ENCODE measurements at regions not wholly inside any gene's neighbourhood (a gene's known extent, or its start where the extent isn't known, plus 50 kb on each side); places are given as distances from the start of the nearest gene placed in this dataset.

DNA sequence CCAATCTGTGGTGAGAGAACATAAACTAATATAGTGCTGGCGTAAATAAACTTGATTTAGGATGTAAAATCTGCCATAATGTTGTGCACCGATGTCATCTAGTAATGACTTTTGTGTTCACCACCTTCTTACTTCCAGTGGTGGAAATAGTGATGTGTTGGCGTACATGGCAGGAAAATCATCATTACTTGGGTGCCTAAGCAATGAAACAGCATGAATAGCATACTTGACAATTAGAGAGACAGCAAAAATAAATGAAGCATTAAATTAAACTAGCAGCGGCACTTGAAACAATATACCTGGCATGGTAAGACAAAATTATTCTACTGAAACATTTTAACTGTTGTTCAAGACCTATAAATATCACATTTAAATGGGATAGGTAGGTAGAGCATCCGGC, 73.2 kb upstream of the DSC1 start:
- TF ChIP-seq, protein P1, sequence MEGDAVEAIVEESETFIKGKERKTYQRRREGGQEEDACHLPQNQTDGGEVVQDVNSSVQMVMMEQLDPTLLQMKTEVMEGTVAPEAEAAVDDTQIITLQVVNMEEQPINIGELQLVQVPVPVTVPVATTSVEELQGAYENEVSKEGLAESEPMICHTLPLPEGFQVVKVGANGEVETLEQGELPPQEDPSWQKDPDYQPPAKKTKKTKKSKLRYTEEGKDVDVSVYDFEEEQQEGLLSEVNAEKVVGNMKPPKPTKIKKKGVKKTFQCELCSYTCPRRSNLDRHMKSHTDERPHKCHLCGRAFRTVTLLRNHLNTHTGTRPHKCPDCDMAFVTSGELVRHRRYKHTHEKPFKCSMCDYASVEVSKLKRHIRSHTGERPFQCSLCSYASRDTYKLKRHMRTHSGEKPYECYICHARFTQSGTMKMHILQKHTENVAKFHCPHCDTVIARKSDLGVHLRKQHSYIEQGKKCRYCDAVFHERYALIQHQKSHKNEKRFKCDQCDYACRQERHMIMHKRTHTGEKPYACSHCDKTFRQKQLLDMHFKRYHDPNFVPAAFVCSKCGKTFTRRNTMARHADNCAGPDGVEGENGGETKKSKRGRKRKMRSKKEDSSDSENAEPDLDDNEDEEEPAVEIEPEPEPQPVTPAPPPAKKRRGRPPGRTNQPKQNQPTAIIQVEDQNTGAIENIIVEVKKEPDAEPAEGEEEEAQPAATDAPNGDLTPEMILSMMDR (IDR thresholded peaks at IDR 0.05; ENCODE audit: low read depth, low read length, missing control alignments): no peak
- DNase-seq (ENCODE audit: low read depth): no peak
- H3K4me3 ChIP-seq (ENCODE audit: low read depth, low read length): no peak overlapping the region

DNA sequence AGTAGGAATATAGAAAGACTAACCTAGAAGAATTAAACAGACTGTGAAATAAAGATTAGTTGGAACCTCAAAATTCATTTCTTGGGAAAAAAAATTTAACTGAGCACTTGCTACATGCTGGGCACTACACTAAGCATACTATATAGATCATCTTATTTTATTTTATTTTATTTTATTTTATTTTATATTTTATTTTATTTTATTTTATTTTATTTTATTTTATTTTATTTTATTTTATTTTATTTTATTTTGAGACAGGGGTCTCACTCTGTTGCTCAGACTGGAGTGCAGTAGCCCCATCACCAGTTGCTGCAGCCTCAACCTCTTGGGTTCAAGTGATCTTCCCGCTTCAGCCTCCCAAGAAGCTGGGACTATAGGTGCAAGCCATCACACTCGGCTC, 74.5 kb upstream of the DSC1 start:
- DNase-seq (ENCODE audit: low read depth): no peak
- no peak overlapping the region for H3K4me3 ChIP-seq (ENCODE audit: low read depth, low read length)
- TF ChIP-seq, protein P1 (IDR thresholded peaks at IDR 0.05; ENCODE audit: low read depth, low read length, missing control alignments): no peak

DNA sequence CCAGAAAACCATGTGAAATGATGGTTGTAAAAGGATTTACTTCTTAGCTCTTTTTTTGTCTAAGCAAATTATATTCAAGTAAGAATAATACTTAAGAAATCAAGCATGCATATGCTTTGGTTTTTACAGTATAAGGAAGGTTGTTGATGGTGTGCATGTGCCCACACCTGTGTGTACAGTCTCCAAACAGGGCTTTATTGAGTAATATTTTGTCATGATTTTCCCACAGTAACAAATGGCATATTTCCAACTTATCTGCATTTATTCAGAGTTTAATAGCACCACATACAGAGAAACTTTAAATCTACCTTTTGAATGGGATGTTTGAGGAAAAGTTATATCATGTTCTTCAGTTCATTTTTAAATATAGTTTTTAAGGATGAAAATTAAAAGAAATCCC, 76.5 kb upstream of the DSG1 start:
- no peak for DNase-seq (ENCODE audit: low read depth)
- no peak overlapping the region for H3K4me3 ChIP-seq (ENCODE audit: low read depth, low read length)
- TF ChIP-seq, protein P1 (IDR thresholded peaks at IDR 0.05; ENCODE audit: low read depth, low read length, missing control alignments): no peak

DNA sequence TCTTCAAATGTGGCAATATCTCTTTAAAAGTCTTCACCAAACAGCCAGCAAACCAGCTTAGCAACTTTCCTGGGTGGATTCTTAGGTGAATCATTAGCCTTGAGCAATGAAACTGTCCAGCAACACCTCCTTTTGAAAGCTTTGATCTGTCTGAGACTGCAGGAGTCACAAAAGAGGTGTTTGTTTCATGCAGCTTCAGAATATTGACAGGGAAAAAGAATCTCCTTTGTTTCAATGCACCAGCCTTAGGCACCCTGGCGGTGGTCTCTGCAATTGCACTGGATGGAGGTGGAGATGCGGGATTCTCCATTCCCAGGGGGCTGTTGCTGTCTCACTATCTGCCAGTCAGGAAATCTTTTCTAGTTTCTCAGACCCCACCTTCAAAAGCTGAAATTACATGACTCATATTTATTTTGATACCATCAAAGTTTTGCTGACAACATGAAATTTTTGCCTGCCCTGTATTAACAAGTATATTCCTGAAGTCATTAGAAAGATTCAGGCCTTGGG, 76.0 kb upstream of the DSG1 start:
- DNase-seq (ENCODE audit: low read depth): no peak
- no peak overlapping the region for H3K4me3 ChIP-seq (ENCODE audit: low read depth, low read length)
- TF ChIP-seq, protein P1 (IDR thresholded peaks at IDR 0.05; ENCODE audit: low read depth, low read length, missing control alignments): peak; percentile 34

DNA sequence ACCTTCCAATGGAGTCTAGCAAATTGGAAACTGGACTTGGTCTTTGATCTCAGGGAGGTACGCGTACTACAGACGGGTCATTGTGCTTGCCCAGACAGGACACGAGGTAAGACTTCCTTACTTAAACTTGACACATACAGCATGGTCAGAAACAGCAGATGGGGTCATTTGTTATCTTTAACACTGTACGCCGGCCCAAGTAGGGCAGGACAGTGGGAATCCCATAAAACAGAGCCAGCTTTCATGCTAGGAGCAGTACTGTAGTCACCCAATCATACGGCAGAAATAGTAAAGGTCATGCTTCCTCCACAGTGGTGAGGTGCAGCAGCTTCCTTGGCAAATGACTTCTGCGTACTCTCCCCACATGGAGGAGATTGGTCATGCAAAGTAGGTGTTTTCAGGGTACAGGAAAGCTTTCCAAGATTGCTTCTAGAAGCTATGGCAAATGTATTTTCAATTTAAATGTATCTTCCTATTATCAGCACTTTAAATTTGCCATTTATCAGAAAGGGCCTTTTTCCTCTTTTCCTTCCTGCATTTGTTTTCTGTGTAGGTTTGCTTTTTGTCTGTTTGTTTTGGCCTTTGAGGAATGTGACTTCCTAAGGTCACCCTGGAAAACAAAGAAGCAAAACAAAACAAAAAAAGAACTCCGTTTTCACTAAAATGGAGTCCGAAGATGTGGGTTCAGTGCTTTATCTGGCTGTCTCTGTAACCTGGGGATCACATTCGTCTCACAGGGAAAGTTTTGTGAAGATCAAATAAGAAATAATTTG, 74.0 kb upstream of the DSG1 start:
- TF ChIP-seq, protein P1 (IDR thresholded peaks at IDR 0.05; ENCODE audit: low read depth, low read length, missing control alignments): no peak
- no peak overlapping the region for H3K4me3 ChIP-seq (ENCODE audit: low read depth, low read length)
- no peak for DNase-seq (ENCODE audit: low read depth)

DNA sequence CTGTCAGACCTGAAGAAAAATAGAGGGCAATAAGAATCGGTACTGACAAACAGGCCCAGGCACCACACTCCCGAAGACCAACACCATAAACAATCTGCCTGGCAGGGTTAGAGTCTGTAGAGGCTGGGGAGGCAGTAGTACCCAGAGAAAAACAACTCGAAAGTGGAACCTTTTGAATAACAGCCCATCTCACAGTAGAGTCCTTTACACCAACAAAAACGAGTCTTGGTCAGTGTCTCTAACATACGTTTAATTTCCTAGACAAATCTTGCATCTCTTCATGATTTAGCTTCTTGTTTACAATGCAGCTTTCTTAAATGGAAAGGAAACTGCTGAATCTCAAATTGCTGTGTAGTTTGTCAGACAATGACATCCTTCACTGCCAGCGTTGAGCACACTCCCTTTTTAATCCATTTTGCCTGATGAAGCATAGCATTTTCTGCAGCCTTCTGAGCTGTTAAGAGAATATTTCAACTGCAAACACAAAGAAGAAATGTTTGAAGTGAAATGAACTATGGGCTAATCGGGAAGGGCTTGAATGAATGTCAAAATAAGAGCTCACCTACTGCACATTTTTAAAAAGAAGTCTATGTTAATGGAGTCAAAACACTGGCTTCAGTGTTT, 73.1 kb upstream of the DSG1 start:
- TF ChIP-seq, protein P1 (IDR thresholded peaks at IDR 0.05; ENCODE audit: low read depth, low read length, missing control alignments): no peak
- DNase-seq (ENCODE audit: low read depth): no peak
- no peak overlapping the region for H3K4me3 ChIP-seq (ENCODE audit: low read depth, low read length)

Measured in GM12864 (cell line).